ENCODE measurements at regions not wholly inside any gene's neighbourhood (a gene's known extent, or its start where the extent isn't known, plus 50 kb on each side); places are given as distances from the start of the nearest gene placed in this dataset.

GRCh38 chr10:111973826-111974225 lies 209.7 kb downstream of the GPAM start:
- no peaks in the 10 kb centered on the region for H3K36me3 Mint-ChIP-seq
- no peak for ATAC-seq
- no peak overlapping the region for H3K4me3 Mint-ChIP-seq
- no peaks in the 10 kb centered on the region for H3K4me1 Mint-ChIP-seq
- no peak for DNase-seq (ENCODE audit: low spot score in 2 of 2)
- H3K27ac Mint-ChIP-seq, result no peak overlapping the region
- peaks cover 4% of the 10 kb centered on the region for H3K9me3 Mint-ChIP-seq

GRCh38 chr10:111974325-111974724 lies 209.2 kb downstream of the GPAM start:
- H3K27ac Mint-ChIP-seq, result no peak overlapping the region
- no peak overlapping the region for H3K4me3 Mint-ChIP-seq
- peaks cover 4% of the 10 kb centered on the region for H3K9me3 Mint-ChIP-seq
- H3K4me1 Mint-ChIP-seq, result no peaks in the 10 kb centered on the region
- ATAC-seq (no peak), DNase-seq (ENCODE audit: low spot score in 2 of 2) (no peak)
- H3K36me3 Mint-ChIP-seq, result no peaks in the 10 kb centered on the region

- DNase-seq (ENCODE audit: low spot score in 2 of 2) (no peak), ATAC-seq (no peak)
- Mint-ChIP-seq H3K4me1 (no peaks in the 10 kb centered on the region), H3K4me3 (no peak overlapping the region), H3K9me3 (peaks cover 5% of the 10 kb centered on the region), H3K27ac (no peak overlapping the region), H3K36me3 (no peaks in the 10 kb centered on the region)
Observed at GRCh38 chr10:111976557-111976956, 207.0 kb downstream of the GPAM start.

GRCh38 chr10:111984057-111984456 lies 199.5 kb downstream of the GPAM start:
- DNase-seq (ENCODE audit: low spot score in 2 of 2), result no peak
- H3K27ac Mint-ChIP-seq, result no peak overlapping the region
- H3K4me1 Mint-ChIP-seq, result no peaks in the 10 kb centered on the region
- H3K4me3 Mint-ChIP-seq, result no peak overlapping the region
- H3K36me3 Mint-ChIP-seq, result no peaks in the 10 kb centered on the region
- ATAC-seq, result no peak
- H3K9me3 Mint-ChIP-seq, result peaks cover 5% of the 10 kb centered on the region

GRCh38 chr10:111986079-111986478 lies 197.5 kb downstream of the GPAM start:
- no peak for ATAC-seq
- H3K9me3 Mint-ChIP-seq, result no peaks in the 10 kb centered on the region
- no peak overlapping the region for H3K4me3 Mint-ChIP-seq
- H3K27ac Mint-ChIP-seq, result no peak overlapping the region
- DNase-seq (ENCODE audit: low spot score in 2 of 2), result no peak
- H3K4me1 Mint-ChIP-seq, result no peaks in the 10 kb centered on the region
- H3K36me3 Mint-ChIP-seq, result no peaks in the 10 kb centered on the region

GRCh38 chr10:111988646-111989045 lies 194.9 kb downstream of the GPAM start:
- Mint-ChIP-seq H3K4me1 (no peaks in the 10 kb centered on the region), H3K9me3 (no peaks in the 10 kb centered on the region), H3K4me3 (no peak overlapping the region), H3K27ac (no peak overlapping the region), H3K36me3 (no peaks in the 10 kb centered on the region)
- ATAC-seq (no peak), DNase-seq (ENCODE audit: low spot score in 2 of 2) (no peak)

GRCh38 chr10:111989136-111989911 lies 194.2 kb downstream of the GPAM start:
- Mint-ChIP-seq H3K4me3 (no peak overlapping the region), H3K27ac (no peak overlapping the region), H3K9me3 (no peaks in the 10 kb centered on the region), H3K36me3 (no peaks in the 10 kb centered on the region), H3K4me1 (no peaks in the 10 kb centered on the region)
- no peak for ATAC-seq
- DNase-seq (ENCODE audit: low spot score in 2 of 2), result no peak

GRCh38 chr10:111990734-111991133 lies 192.8 kb downstream of the GPAM start:
- Mint-ChIP-seq H3K27ac (no peak overlapping the region), H3K4me3 (no peak overlapping the region), H3K36me3 (no peaks in the 10 kb centered on the region), H3K4me1 (no peaks in the 10 kb centered on the region), H3K9me3 (no peaks in the 10 kb centered on the region)
- ATAC-seq, result no peak
- no peak for DNase-seq (ENCODE audit: low spot score in 2 of 2)

- ATAC-seq (no peak), DNase-seq (ENCODE audit: low spot score in 2 of 2) (no peak)
- Mint-ChIP-seq H3K9me3 (no peaks in the 10 kb centered on the region), H3K4me1 (no peaks in the 10 kb centered on the region), H3K36me3 (no peaks in the 10 kb centered on the region), H3K27ac (no peak overlapping the region), H3K4me3 (no peak overlapping the region)
Observed at GRCh38 chr10:111993321-111993720, 190.2 kb downstream of the GPAM start.

GRCh38 chr10:111993872-111994426 lies 189.6 kb downstream of the GPAM start:
- ATAC-seq, result no peak

GRCh38 chr10:111996103-111996502 lies 187.5 kb downstream of the GPAM start:
- Mint-ChIP-seq H3K9me3 (no peaks in the 10 kb centered on the region), H3K27ac (no peak overlapping the region), H3K4me3 (no peak overlapping the region), H3K4me1 (no peaks in the 10 kb centered on the region), H3K36me3 (no peaks in the 10 kb centered on the region)
- DNase-seq (ENCODE audit: low spot score in 2 of 2) (no peak), ATAC-seq (no peak)

More at GRCh38 chr10:111993872-111994426, 189.6 kb downstream of the GPAM start:
- Mint-ChIP-seq H3K4me3 (no peak overlapping the region), H3K36me3 (no peaks in the 10 kb centered on the region), H3K4me1 (no peaks in the 10 kb centered on the region), H3K9me3 (no peaks in the 10 kb centered on the region), H3K27ac (no peak overlapping the region)
- no peak for DNase-seq (ENCODE audit: low spot score in 2 of 2)

GRCh38 chr10:111998728-111999127 lies 184.8 kb downstream of the GPAM start:
- Mint-ChIP-seq H3K9me3 (no peaks in the 10 kb centered on the region), H3K27ac (no peak overlapping the region), H3K4me1 (no peaks in the 10 kb centered on the region), H3K4me3 (no peak overlapping the region), H3K36me3 (no peaks in the 10 kb centered on the region)
- DNase-seq (ENCODE audit: low spot score in 2 of 2) (no peak), ATAC-seq (no peak)

GRCh38 chr10:111999205-111999914 lies 184.2 kb downstream of the GPAM start:
- no peak for DNase-seq (ENCODE audit: low spot score in 2 of 2)
- Mint-ChIP-seq H3K4me3 (no peak overlapping the region), H3K4me1 (no peaks in the 10 kb centered on the region), H3K36me3 (no peaks in the 10 kb centered on the region), H3K9me3 (no peaks in the 10 kb centered on the region), H3K27ac (no peak overlapping the region)
- ATAC-seq, result no peak

GRCh38 chr10:111999915-112000302 lies 183.7 kb downstream of the GPAM start:
- Mint-ChIP-seq H3K36me3 (no peaks in the 10 kb centered on the region), H3K9me3 (no peaks in the 10 kb centered on the region), H3K27ac (no peak overlapping the region), H3K4me3 (no peak overlapping the region), H3K4me1 (no peaks in the 10 kb centered on the region)
- ATAC-seq, result no peak
- no peak for DNase-seq (ENCODE audit: low spot score in 2 of 2)

GRCh38 chr10:112000466-112000865 lies 183.1 kb downstream of the GPAM start:
- no peak for ATAC-seq
- Mint-ChIP-seq H3K27ac (no peak overlapping the region), H3K9me3 (no peaks in the 10 kb centered on the region), H3K4me3 (no peak overlapping the region), H3K4me1 (no peaks in the 10 kb centered on the region), H3K36me3 (no peaks in the 10 kb centered on the region)
- DNase-seq (ENCODE audit: low spot score in 2 of 2), result no peak

GRCh38 chr10:112002206-112002605 lies 181.4 kb downstream of the GPAM start:
- Mint-ChIP-seq H3K9me3 (no peaks in the 10 kb centered on the region), H3K27ac (no peak overlapping the region), H3K36me3 (no peaks in the 10 kb centered on the region), H3K4me3 (no peak overlapping the region), H3K4me1 (no peaks in the 10 kb centered on the region)
- DNase-seq (ENCODE audit: low spot score in 2 of 2), result no peak
- ATAC-seq, result no peak
